ENCODE measurements at regions not wholly inside any gene's neighbourhood (a gene's known extent, or its start where the extent isn't known, plus 50 kb on each side); places are given as distances from the start of the nearest gene placed in this dataset.

- no peak for DNase-seq (ENCODE audit: extremely low read depth in 1 of 4, low spot score in 3 of 4)
- Histone ChIP-seq H3K36me3 (ENCODE audit: control insufficient read depth, insufficient read depth, low read length) (no peaks in the 10 kb centered on the region; the same call in 2 of the 3 replicates), H3K4me2 (ENCODE audit: insufficient read depth, low read length) (no peak overlapping the region), H3K4me3 (no peak overlapping the region), H3K9me1 (ENCODE audit: control insufficient read depth, insufficient read depth, low read length) (no peaks in the 10 kb centered on the region), H3K27me3 (ENCODE audit: control insufficient read depth in 2 of 2, insufficient read depth in 2 of 2, low read length in 2 of 2) (no peaks in the 10 kb centered on the region), H4K20me1 (replicated peaks; ENCODE audit: control insufficient read depth, insufficient read depth, low read length) (no peaks in the 10 kb centered on the region), H3K9ac (ENCODE audit: insufficient read depth in 1 of 2, low read depth in 2 of 2, low read length in 2 of 2) (no peak overlapping the region), H3K79me2 (ENCODE audit: control insufficient read depth, insufficient read depth, low read length) (no peaks in the 10 kb centered on the region), H3K9me3 (replicated peaks; ENCODE audit: control insufficient read depth, insufficient read depth, low read depth, low read length) (no peaks in the 10 kb centered on the region), H3K27ac (ENCODE audit: extremely low read depth, low read depth, low read length) (no peak overlapping the region), H2AFZ (ENCODE audit: low read depth, low read length) (no peak overlapping the region), H3K4me1 (replicated peaks in 1 of 2; ENCODE audit: control insufficient read depth in 2 of 2, insufficient read depth in 2 of 2, low read length in 2 of 2) (peaks cover 4 to 14% of the 10 kb centered on the region in 2 experiments; a peak in 4 of 5 replicates)
- no TSS peak for BruUV-seq (replicated peaks)
- intact Hi-C loops (cut with micrococcal nuclease) (no loop called here), in situ Hi-C loops (cut with MboI) (no loop called here)
- ChIA-PET POLR2A (no interaction called here), CTCF (ENCODE audit: low intra/inter-chr PET ratio) (no interaction called here)
- no peak for ATAC-seq
- FAIRE-seq, result no peak
- 14% methylated on average over 1 of the region's 1 CpG for WGBS (ENCODE audit: insufficient coverage, low coverage, missing lambda C conversion rate)
- TF ChIP-seq, protein P1, sequence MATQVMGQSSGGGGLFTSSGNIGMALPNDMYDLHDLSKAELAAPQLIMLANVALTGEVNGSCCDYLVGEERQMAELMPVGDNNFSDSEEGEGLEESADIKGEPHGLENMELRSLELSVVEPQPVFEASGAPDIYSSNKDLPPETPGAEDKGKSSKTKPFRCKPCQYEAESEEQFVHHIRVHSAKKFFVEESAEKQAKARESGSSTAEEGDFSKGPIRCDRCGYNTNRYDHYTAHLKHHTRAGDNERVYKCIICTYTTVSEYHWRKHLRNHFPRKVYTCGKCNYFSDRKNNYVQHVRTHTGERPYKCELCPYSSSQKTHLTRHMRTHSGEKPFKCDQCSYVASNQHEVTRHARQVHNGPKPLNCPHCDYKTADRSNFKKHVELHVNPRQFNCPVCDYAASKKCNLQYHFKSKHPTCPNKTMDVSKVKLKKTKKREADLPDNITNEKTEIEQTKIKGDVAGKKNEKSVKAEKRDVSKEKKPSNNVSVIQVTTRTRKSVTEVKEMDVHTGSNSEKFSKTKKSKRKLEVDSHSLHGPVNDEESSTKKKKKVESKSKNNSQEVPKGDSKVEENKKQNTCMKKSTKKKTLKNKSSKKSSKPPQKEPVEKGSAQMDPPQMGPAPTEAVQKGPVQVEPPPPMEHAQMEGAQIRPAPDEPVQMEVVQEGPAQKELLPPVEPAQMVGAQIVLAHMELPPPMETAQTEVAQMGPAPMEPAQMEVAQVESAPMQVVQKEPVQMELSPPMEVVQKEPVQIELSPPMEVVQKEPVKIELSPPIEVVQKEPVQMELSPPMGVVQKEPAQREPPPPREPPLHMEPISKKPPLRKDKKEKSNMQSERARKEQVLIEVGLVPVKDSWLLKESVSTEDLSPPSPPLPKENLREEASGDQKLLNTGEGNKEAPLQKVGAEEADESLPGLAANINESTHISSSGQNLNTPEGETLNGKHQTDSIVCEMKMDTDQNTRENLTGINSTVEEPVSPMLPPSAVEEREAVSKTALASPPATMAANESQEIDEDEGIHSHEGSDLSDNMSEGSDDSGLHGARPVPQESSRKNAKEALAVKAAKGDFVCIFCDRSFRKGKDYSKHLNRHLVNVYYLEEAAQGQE (IDR thresholded peaks at IDR 0.05; ENCODE audit: borderline replicate concordance), result no peak
- TF ChIP-seq, protein P1 (CRISPR knock-in tag; IDR thresholded peaks at IDR 0.05; ENCODE audit: low read depth), result no peak
- no peak for TF ChIP-seq FOXO4 (CRISPR knock-in tag; IDR thresholded peaks at IDR 0.05)
- TF ChIP-seq LARP7 (IDR thresholded peaks at IDR 0.05), result no peak
- no peak for TF ChIP-seq ZFX (CRISPR knock-in tag; IDR thresholded peaks at IDR 0.05)
- TF ChIP-seq MBD2 (IDR thresholded peaks at IDR 0.05; ENCODE audit: borderline replicate concordance, low read depth), result no peak
- no peak for TF ChIP-seq POLR3A (IDR thresholded peaks at IDR 0.05; ENCODE audit: borderline replicate concordance, extremely low read depth, insufficient read depth, insufficient read length)
- no peak for TF ChIP-seq THRA (IDR thresholded peaks at IDR 0.05)
- no peak for TF ChIP-seq ZNF717 (CRISPR knock-in tag; IDR thresholded peaks at IDR 0.05)
Measured at GRCh38 chr2:134175834-134176233, 78.0 kb upstream of the MGAT5 start.
